ENCODE measurements at regions not wholly inside any gene's neighbourhood (a gene's known extent, or its start where the extent isn't known, plus 50 kb on each side); places are given as distances from the start of the nearest gene placed in this dataset.

DNA sequence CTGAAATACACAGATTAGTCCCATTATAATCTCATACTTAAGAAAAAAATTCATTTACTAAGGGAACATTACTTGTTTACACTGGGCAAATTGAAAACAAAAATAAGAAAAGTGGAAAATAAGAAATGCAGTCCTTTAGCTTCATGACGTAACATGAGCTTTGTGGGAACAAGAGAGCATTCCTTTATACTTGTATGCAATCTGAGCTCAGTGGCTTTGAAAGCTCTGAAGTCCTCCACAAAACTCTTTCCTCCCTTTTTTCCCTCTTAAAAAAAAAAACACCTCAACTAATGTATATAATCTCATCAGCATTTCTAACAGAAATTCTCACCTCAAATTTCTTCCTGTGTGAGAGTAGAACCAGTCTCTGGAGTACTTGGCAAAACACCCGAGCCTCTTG is 76.9 kb upstream of the OTX2 start:
- ChIA-PET POLR2A (no interaction called here), CTCF (interaction anchor here (0.6 to 1.1 kb wide), 4 partner anchors 11 to 144 kb away, joined by 3 to 5 read pairs (median 4); no protein-coding TSS in a partner anchor)

DNA sequence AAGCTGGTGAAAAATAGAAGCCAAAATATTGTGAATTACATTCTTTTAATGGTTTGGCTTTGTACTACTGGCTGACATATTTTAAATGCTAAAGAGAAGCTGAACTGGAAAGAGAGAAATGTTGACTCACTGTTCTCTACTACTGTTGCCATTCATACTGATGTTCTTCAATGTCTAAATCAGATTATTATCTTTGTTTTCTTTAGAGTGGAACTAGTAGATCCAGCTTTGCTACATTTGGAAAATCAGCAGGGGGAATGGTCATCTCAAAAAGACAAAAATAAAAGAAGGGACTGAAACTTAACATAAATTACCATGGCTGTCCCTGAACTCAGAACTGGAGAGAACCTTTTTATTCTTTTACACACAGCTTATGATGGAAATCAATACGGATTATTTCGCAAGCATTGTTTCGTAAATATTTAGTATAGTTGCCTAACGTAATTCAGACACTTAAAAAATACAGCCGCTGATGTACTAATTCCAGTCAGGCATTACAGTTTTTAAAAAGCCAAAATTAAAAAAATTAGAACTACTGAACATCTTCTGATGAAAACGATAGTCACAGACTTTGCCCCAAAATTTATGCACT is 76.3 kb upstream of the OTX2 start:
- ChIA-PET POLR2A (no interaction called here), CTCF (interaction anchor here (0.6 to 1.3 kb wide), 3 partner anchors 10 to 308 kb away, joined by 3 to 5 read pairs (median 5); no protein-coding TSS in a partner anchor)
- H3K4me3 ChIP-seq (ENCODE audit: low read depth, low read length), result no peak overlapping the region
- no peak overlapping the region for H3K27ac ChIP-seq (ENCODE audit: extremely low read depth, low read depth, low read length)
- H3K36me3 ChIP-seq (ENCODE audit: control insufficient read depth in 2 of 2, insufficient read depth in 1 of 2, low read length in 2 of 2), result no peaks in the 10 kb centered on the region
- H3K9me3 ChIP-seq (ENCODE audit: control insufficient read depth, insufficient read depth, low read depth, low read length), result no peaks in the 10 kb centered on the region
- no peak for TF ChIP-seq ZNF449 (tag by site-specific recombination; IDR thresholded peaks at IDR 0.05)
- TF ChIP-seq, protein P1, sequence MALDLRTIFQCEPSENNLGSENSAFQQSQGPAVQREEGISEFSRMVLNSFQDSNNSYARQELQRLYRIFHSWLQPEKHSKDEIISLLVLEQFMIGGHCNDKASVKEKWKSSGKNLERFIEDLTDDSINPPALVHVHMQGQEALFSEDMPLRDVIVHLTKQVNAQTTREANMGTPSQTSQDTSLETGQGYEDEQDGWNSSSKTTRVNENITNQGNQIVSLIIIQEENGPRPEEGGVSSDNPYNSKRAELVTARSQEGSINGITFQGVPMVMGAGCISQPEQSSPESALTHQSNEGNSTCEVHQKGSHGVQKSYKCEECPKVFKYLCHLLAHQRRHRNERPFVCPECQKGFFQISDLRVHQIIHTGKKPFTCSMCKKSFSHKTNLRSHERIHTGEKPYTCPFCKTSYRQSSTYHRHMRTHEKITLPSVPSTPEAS (tag by site-specific recombination; IDR thresholded peaks at IDR 0.05), result no peak
- TF ChIP-seq ZXDB (tag by site-specific recombination; IDR thresholded peaks at IDR 0.05), result no peak
- TF ChIP-seq BCL11B (tag by site-specific recombination; IDR thresholded peaks at IDR 0.05; ENCODE audit: low read depth), result no peak
- no peak for TF ChIP-seq ZNF544 (tag by site-specific recombination; IDR thresholded peaks at IDR 0.05)
- TF ChIP-seq ZFP69B (tag by site-specific recombination; IDR thresholded peaks at IDR 0.05), result no peak
- TF ChIP-seq, protein P2, sequence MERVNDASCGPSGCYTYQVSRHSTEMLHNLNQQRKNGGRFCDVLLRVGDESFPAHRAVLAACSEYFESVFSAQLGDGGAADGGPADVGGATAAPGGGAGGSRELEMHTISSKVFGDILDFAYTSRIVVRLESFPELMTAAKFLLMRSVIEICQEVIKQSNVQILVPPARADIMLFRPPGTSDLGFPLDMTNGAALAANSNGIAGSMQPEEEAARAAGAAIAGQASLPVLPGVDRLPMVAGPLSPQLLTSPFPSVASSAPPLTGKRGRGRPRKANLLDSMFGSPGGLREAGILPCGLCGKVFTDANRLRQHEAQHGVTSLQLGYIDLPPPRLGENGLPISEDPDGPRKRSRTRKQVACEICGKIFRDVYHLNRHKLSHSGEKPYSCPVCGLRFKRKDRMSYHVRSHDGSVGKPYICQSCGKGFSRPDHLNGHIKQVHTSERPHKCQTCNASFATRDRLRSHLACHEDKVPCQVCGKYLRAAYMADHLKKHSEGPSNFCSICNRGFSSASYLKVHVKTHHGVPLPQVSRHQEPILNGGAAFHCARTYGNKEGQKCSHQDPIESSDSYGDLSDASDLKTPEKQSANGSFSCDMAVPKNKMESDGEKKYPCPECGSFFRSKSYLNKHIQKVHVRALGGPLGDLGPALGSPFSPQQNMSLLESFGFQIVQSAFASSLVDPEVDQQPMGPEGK (tag by site-specific recombination; IDR thresholded peaks at IDR 0.05), result no peak
- no peak for TF ChIP-seq PRDM1 (tag by site-specific recombination; IDR thresholded peaks at IDR 0.05)
- TF ChIP-seq ZNF2 (tag by site-specific recombination; IDR thresholded peaks at IDR 0.05), result no peak
- TF ChIP-seq ZNF350 (tag by site-specific recombination; IDR thresholded peaks at IDR 0.05), result no peak
- peaks cover 7% of the 10 kb centered on the region for H3K4me1 ChIP-seq (ENCODE audit: control insufficient read depth, insufficient read depth, low read length)

More for the DNA sequence above, 76.9 kb upstream of the OTX2 start:
- H3K36me3 ChIP-seq (ENCODE audit: control insufficient read depth in 2 of 2, insufficient read depth in 1 of 2, low read length in 2 of 2), result no peaks in the 10 kb centered on the region
- H3K27ac ChIP-seq (ENCODE audit: extremely low read depth, low read depth, low read length), result no peak overlapping the region
- H3K4me3 ChIP-seq (ENCODE audit: low read depth, low read length), result no peak overlapping the region
- H3K4me1 ChIP-seq (ENCODE audit: control insufficient read depth, insufficient read depth, low read length), result peaks cover 7% of the 10 kb centered on the region
- TF ChIP-seq ZNF114 (tag by site-specific recombination; IDR thresholded peaks at IDR 0.05) (no peak), SCRT2 (tag by site-specific recombination; IDR thresholded peaks at IDR 0.05) (peak; percentile 22; the same call in 1 of the 2 replicates)
- TF ChIP-seq, protein P3, sequence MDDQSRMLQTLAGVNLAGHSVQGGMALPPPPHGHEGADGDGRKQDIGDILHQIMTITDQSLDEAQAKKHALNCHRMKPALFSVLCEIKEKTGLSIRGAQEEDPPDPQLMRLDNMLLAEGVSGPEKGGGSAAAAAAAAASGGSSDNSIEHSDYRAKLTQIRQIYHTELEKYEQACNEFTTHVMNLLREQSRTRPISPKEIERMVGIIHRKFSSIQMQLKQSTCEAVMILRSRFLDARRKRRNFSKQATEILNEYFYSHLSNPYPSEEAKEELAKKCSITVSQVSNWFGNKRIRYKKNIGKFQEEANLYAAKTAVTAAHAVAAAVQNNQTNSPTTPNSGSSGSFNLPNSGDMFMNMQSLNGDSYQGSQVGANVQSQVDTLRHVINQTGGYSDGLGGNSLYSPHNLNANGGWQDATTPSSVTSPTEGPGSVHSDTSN (CRISPR knock-in tag; IDR thresholded peaks at IDR 0.05), result no peak
- H3K9me3 ChIP-seq (ENCODE audit: control insufficient read depth, insufficient read depth, low read depth, low read length), result no peaks in the 10 kb centered on the region

DNA sequence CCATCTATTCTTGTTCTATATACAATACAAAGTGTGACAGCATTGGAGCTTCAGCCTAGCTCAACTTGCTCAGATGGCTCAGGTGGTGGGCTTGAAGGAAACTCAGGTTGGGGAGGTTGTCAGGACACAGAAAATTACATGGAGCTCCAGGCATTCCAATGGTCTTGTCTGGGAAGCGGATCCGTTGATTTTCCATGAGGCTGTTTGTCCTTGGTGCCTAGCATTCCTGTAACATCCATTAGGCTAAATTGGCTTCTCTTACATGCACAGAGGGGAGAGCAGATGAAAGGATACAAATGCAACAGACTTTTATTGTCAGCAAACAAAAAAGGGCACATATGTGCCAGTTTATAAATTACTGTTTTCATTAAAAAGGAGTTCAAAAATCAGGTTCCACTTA is 75.5 kb upstream of the OTX2 start:
- POLR2A ChIA-PET, result no interaction called here
- no peak overlapping the region for H3K4me3 ChIP-seq (ENCODE audit: low read depth, low read length)
- TF ChIP-seq ZNF433 (tag by site-specific recombination; IDR thresholded peaks at IDR 0.05; ENCODE audit: low read depth) (no peak), ZNF2 (tag by site-specific recombination; IDR thresholded peaks at IDR 0.05) (no peak), TRIM28 (IDR thresholded peaks at IDR 0.05; ENCODE audit: borderline replicate concordance, low read length) (no peak), ZNF521 (tag by site-specific recombination; IDR thresholded peaks at IDR 0.05) (no peak), ZNF645 (tag by site-specific recombination; IDR thresholded peaks at IDR 0.05) (no peak), ZNF629 (tag by site-specific recombination; IDR thresholded peaks at IDR 0.05) (no peak), ZNF16 (tag by site-specific recombination; IDR thresholded peaks at IDR 0.05; ENCODE audit: low read depth) (no peak)
- TF ChIP-seq, protein P4, sequence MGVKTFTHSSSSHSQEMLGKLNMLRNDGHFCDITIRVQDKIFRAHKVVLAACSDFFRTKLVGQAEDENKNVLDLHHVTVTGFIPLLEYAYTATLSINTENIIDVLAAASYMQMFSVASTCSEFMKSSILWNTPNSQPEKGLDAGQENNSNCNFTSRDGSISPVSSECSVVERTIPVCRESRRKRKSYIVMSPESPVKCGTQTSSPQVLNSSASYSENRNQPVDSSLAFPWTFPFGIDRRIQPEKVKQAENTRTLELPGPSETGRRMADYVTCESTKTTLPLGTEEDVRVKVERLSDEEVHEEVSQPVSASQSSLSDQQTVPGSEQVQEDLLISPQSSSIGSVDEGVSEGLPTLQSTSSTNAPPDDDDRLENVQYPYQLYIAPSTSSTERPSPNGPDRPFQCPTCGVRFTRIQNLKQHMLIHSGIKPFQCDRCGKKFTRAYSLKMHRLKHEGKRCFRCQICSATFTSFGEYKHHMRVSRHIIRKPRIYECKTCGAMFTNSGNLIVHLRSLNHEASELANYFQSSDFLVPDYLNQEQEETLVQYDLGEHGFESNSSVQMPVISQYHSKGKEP (tag by site-specific recombination; IDR thresholded peaks at IDR 0.05), result no peak
- TF ChIP-seq, protein P5, sequence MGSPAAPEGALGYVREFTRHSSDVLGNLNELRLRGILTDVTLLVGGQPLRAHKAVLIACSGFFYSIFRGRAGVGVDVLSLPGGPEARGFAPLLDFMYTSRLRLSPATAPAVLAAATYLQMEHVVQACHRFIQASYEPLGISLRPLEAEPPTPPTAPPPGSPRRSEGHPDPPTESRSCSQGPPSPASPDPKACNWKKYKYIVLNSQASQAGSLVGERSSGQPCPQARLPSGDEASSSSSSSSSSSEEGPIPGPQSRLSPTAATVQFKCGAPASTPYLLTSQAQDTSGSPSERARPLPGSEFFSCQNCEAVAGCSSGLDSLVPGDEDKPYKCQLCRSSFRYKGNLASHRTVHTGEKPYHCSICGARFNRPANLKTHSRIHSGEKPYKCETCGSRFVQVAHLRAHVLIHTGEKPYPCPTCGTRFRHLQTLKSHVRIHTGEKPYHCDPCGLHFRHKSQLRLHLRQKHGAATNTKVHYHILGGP (tag by site-specific recombination; IDR thresholded peaks at IDR 0.05), result no peak

More for the DNA sequence above, 75.5 kb upstream of the OTX2 start:
- Histone ChIP-seq H3K27ac (ENCODE audit: extremely low read depth, low read depth, low read length) (no peak overlapping the region), H3K4me1 (ENCODE audit: control insufficient read depth, insufficient read depth, low read length) (peaks cover 4% of the 10 kb centered on the region; the same call in 1 of the 2 replicates), H3K36me3 (ENCODE audit: control insufficient read depth in 2 of 2, insufficient read depth in 1 of 2, low read length in 2 of 2) (no peaks in the 10 kb centered on the region), H3K9me3 (ENCODE audit: control insufficient read depth, insufficient read depth, low read depth, low read length) (no peaks in the 10 kb centered on the region)
- CTCF ChIA-PET, result interaction anchor here (0.6 to 1.3 kb wide), 5 partner anchors 9 to 394 kb away, joined by 3 to 5 read pairs (median 4); no protein-coding TSS in a partner anchor
